ENCODE measurements at regions not wholly inside any gene's neighbourhood (a gene's known extent, or its start where the extent isn't known, plus 50 kb on each side); places are given as distances from the start of the nearest gene placed in this dataset.

- Histone ChIP-seq H3K4me1 (no peaks in the 10 kb centered on the region), H3K27ac (no peak overlapping the region), H4K20me1 (no peaks in the 10 kb centered on the region), H3K27me3 (no peaks in the 10 kb centered on the region), H3K4me2 (no peak overlapping the region), H3K9me3 (peaks cover 26% of the 10 kb centered on the region), H3K36me3 (no peaks in the 10 kb centered on the region), H3K9ac (no peak overlapping the region), H3K4me3 (no peak overlapping the region)
- TF ChIP-seq Cebpa-rat (IDR thresholded peaks at IDR 0.05): no peak
Observed at GRCh38 chr16:82322177-82322576, 152.2 kb upstream of the MPHOSPH6 start.

GRCh38 chr16:82319038-82319437 lies 149.0 kb upstream of the MPHOSPH6 start:
- no peaks in the 10 kb centered on the region for H4K20me1 ChIP-seq
- TF ChIP-seq Cebpa-rat (IDR thresholded peaks at IDR 0.05): no peak
- H3K9me3 ChIP-seq: peaks cover 15% of the 10 kb centered on the region
- no peaks in the 10 kb centered on the region for H3K27me3 ChIP-seq
- H3K27ac ChIP-seq: no peak overlapping the region
- no peaks in the 10 kb centered on the region for H3K4me1 ChIP-seq
- H3K4me2 ChIP-seq: no peak overlapping the region
- no peak overlapping the region for H3K9ac ChIP-seq
- no peaks in the 10 kb centered on the region for H3K36me3 ChIP-seq
- no peak overlapping the region for H3K4me3 ChIP-seq

DNA sequence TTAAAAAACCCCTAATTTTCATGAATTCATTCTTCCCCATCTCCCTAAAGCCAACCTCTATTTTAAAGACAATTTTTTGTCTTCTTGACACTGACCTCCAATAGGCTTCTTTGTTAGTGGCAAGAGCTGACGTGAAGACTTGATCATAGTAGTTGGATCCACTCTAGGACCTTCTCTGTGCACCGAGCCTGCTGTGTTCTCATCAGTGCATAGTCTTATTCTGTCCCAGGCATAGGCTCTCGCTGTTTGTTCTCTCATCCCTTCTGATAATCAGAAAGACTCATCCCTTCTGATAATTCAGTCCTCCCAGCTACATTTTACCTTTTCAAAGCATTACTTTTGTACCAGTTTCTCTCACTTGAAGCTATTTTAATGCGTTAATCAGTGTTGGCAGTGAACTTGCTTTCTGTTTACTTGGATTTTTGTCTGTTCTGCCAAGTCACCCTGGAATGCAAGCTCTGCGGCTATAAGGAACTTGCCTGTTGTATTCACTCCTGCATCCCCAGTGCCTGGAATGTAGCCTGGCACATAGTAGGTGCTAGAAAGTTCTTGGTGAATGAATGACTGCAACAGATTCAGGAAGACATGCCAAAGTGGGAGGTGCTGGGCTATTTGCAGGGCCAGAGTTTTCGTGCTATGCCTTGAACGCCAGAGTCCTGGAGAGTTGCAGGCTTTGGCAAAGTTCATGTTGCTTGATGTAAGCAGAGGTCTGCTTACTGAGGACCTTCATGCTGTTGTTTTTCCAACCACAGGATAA lies 147.6 kb upstream of the MPHOSPH6 start:
- Histone ChIP-seq H3K4me2 (no peak overlapping the region), H3K36me3 (no peaks in the 10 kb centered on the region), H3K27me3 (no peaks in the 10 kb centered on the region), H3K27ac (no peak overlapping the region), H3K9me3 (peaks cover 2% of the 10 kb centered on the region; the same call in 1 of the 2 replicates), H3K4me1 (no peaks in the 10 kb centered on the region), H4K20me1 (no peaks in the 10 kb centered on the region), H3K4me3 (no peak overlapping the region), H3K9ac (no peak overlapping the region)
- no peak for TF ChIP-seq Cebpa-rat (IDR thresholded peaks at IDR 0.05)

DNA sequence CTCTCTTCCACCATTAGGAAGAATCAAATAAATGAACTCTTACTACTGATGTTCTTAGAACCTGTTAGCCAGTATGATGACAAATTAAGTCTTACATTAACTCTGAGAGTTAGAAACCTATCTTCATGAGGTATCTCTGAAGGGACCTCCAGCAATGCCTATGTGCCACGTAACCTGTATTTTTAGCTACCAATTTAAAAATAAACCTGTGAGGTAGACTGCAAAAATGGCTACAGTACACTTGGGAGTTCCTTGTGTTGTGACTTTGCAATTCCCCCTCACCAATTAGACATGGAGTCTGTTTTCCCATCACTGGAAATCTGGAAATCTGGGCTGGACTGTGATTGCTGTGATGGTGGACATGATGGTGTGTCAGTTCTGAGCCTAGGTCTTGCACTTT lies 143.7 kb upstream of the MPHOSPH6 start:
- no peaks in the 10 kb centered on the region for H3K4me1 ChIP-seq
- no peak overlapping the region for H3K9ac ChIP-seq
- no peak for TF ChIP-seq Cebpa-rat (IDR thresholded peaks at IDR 0.05)
- H3K36me3 ChIP-seq: no peaks in the 10 kb centered on the region
- H4K20me1 ChIP-seq: no peaks in the 10 kb centered on the region
- H3K27ac ChIP-seq: no peak overlapping the region
- no peaks in the 10 kb centered on the region for H3K9me3 ChIP-seq
- no peak overlapping the region for H3K4me3 ChIP-seq
- no peak overlapping the region for H3K4me2 ChIP-seq
- H3K27me3 ChIP-seq: no peaks in the 10 kb centered on the region

DNA sequence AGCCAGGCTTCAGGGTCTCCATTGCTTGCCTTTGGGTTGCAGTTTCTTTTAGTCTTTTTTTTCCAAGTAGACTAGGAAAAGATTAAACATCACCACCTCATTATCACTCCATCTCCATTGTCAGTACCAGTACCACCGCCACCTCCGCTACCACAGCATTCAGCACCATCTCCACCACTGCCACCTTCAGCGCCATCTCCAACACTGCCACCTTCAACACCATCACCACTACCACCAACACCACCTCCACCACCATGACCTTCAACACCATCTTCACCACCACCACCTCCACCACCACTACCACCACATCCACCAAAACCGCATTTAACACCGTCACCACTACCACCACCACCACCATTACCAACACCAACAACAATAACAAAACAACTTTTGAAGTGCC lies 141.5 kb upstream of the MPHOSPH6 start:
- H3K9ac ChIP-seq: no peak overlapping the region
- H4K20me1 ChIP-seq: no peaks in the 10 kb centered on the region
- no peak overlapping the region for H3K4me3 ChIP-seq
- no peak overlapping the region for H3K27ac ChIP-seq
- H3K36me3 ChIP-seq: no peaks in the 10 kb centered on the region
- H3K27me3 ChIP-seq: no peaks in the 10 kb centered on the region
- H3K9me3 ChIP-seq: no peaks in the 10 kb centered on the region
- H3K4me2 ChIP-seq: no peak overlapping the region
- no peak for TF ChIP-seq Cebpa-rat (IDR thresholded peaks at IDR 0.05)
- no peaks in the 10 kb centered on the region for H3K4me1 ChIP-seq

- Histone ChIP-seq H3K4me2 (no peak overlapping the region), H3K4me3 (no peak overlapping the region), H3K9me3 (no peaks in the 10 kb centered on the region), H4K20me1 (no peaks in the 10 kb centered on the region), H3K36me3 (no peaks in the 10 kb centered on the region), H3K27ac (no peak overlapping the region), H3K4me1 (no peaks in the 10 kb centered on the region), H3K9ac (no peak overlapping the region), H3K27me3 (no peaks in the 10 kb centered on the region)
- no peak for TF ChIP-seq Cebpa-rat (IDR thresholded peaks at IDR 0.05)
Observed at GRCh38 chr16:82302042-82302727, 132.2 kb upstream of the MPHOSPH6 start.

DNA sequence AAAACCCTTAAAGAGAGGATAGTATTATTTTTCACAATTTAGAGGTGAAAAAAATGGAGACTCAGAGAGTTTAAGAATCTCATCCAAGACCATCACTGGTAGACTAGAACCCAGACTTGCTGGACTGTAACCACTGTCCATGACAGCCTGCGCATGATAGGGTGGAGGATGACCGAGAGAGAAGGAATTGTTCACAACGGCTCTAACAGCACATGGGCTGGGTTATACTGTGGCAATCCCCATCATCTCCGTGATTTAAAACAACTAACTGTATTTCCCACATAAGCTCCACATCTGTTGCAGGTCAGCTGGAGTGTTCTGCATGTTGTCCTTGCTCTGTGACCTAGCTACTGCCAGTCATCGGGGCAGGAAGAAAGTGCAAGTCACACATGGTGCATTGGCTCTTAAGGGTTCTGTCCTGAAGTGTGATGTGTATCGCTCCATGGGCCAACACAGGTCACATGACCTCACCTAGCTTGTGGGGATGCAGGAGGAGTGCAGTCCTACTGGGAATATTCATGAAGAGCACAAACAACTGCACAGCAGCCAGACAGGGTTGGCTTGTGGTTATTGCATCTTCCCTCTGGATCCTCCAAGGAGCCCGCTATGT lies 131.2 kb upstream of the MPHOSPH6 start:
- Histone ChIP-seq H3K27me3 (no peaks in the 10 kb centered on the region), H3K27ac (no peak overlapping the region), H3K36me3 (no peaks in the 10 kb centered on the region), H3K9me3 (no peaks in the 10 kb centered on the region), H3K9ac (no peak overlapping the region), H3K4me3 (no peak overlapping the region), H3K4me1 (no peaks in the 10 kb centered on the region), H3K4me2 (no peak overlapping the region), H4K20me1 (no peaks in the 10 kb centered on the region)
- no peak for TF ChIP-seq Cebpa-rat (IDR thresholded peaks at IDR 0.05)

- TF ChIP-seq Cebpa-rat (IDR thresholded peaks at IDR 0.05): no peak
- no peaks in the 10 kb centered on the region for H3K36me3 ChIP-seq
- no peak overlapping the region for H3K4me2 ChIP-seq
- no peaks in the 10 kb centered on the region for H3K27me3 ChIP-seq
- H3K4me3 ChIP-seq: no peak overlapping the region
- no peaks in the 10 kb centered on the region for H4K20me1 ChIP-seq
- no peak overlapping the region for H3K9ac ChIP-seq
- H3K4me1 ChIP-seq: no peaks in the 10 kb centered on the region
- no peak overlapping the region for H3K27ac ChIP-seq
- no peaks in the 10 kb centered on the region for H3K9me3 ChIP-seq
Observed at GRCh38 chr16:82300374-82300951, 130.4 kb upstream of the MPHOSPH6 start.

- H3K4me1 ChIP-seq: no peaks in the 10 kb centered on the region
- no peak overlapping the region for H3K4me2 ChIP-seq
- no peaks in the 10 kb centered on the region for H3K27me3 ChIP-seq
- no peak for TF ChIP-seq Cebpa-rat (IDR thresholded peaks at IDR 0.05)
- H3K36me3 ChIP-seq: no peaks in the 10 kb centered on the region
- no peaks in the 10 kb centered on the region for H3K9me3 ChIP-seq
- H3K9ac ChIP-seq: no peak overlapping the region
- H3K4me3 ChIP-seq: no peak overlapping the region
- H4K20me1 ChIP-seq: no peaks in the 10 kb centered on the region
- H3K27ac ChIP-seq: no peak overlapping the region
Observed at GRCh38 chr16:82298472-82298871, 128.4 kb upstream of the MPHOSPH6 start.

Measured in BLaER1 (cell line).